Head of caudate nucleus (tissue), 42 donors: ENCODE measurements at regions not wholly inside any gene's neighbourhood (a gene's known extent, or its start where the extent isn't known, plus 50 kb on each side); places are given as distances from the start of the nearest gene placed in this dataset.
A peak's percentile ranks its signal among the peaks of the same experiment; 100 is the strongest.

Experiments used
- DNase-seq, 42 donors: peaks; one replicate each; pipeline versions ENCODE4 v3.0.0 to v3.0.0-alpha.2; 2020 to 2021; ENCODE audit warnings: mixed read lengths in 7 of 42
- intact Hi-C: fragments of 100-400 bp; cut with DNase I; formaldehyde crosslinking; loops from one replicate; pipeline ENCODE4 v1.15.0; 2022

DNA sequence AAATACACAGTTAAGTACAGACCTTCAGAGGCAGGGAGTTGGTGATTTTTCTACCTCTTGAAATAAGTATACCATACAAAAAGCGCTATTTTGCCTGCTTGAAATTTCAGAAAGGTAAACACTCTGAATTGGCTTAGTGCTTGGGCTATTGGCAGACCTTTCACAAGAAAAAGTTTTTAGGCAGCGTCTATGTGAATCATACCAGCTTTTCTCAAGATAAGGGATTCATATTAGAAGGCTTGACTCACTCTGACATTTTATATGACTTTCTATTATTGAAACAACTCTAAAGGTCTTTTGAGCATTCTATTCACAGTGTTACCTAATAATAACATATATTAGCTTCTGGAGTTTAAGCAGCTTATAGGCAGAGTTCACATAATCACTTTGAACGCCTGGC, 286.4 kb upstream of the FAT1 start:
- DNase-seq, result no peak
- intact Hi-C loops, result no loop called here

DNA sequence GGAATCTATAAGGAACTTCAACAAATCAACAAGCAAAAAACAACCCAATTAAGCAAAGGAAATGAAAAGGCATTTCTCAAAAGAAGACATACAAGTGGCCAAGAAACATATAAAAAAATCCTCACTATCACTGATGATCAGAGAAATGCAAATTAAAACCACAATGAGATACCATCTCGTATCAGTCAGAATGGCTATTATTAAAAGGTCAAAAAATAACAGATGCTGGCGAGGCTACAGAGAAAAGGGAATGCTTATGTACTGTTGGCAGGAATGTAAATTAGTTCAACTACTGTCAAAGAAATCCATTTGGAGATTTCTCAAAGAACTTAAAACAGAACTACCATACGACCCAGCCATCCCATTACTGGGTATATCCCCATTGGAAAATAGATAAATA, 292.4 kb upstream of the FAT1 start:
- intact Hi-C loops, result no loop called here
- no peak for DNase-seq

DNA sequence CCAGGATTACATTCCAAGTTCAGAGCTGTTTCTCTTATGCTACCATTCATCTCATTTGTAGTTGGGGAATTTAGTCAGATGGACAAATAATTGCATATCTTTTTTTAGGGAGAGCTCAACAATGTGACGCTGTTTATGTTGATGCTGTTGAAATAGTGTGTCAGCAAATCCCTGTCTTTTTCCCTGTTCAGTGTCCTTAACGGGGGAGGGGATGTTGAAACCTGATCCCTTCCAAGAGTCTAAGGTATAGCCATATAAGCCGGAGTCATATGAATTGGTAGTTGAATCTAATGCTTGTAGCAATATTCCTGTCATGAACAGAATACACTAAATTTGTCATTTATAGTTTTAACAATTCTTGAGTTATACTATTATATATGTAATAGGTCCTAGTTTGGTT, 293.5 kb upstream of the FAT1 start:
- DNase-seq, result no peak

DNA sequence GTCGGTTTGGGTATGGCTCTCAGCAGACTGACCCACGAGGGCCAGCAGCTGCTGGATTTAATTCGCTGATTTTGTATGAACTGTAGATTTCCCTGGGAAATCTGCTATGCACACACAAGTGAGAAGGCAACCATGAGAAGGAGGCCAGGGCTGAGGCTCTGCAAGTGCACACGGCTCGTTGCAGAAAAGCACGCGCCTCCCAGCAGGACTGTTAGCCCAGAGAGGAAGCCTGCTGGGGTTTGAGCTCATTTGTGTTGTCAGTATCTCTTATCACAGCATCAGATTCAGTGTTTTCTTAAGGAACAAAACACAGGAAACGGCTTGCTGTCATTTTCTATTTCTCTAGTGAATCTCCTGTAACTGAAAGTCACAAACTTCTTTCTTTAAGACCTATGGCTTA, 296.2 kb upstream of the FAT1 start:
- no peak for DNase-seq
- intact Hi-C loops, result no loop called here

More for the DNA sequence above, 293.5 kb upstream of the FAT1 start:
- intact Hi-C loops, result no loop called here

DNA sequence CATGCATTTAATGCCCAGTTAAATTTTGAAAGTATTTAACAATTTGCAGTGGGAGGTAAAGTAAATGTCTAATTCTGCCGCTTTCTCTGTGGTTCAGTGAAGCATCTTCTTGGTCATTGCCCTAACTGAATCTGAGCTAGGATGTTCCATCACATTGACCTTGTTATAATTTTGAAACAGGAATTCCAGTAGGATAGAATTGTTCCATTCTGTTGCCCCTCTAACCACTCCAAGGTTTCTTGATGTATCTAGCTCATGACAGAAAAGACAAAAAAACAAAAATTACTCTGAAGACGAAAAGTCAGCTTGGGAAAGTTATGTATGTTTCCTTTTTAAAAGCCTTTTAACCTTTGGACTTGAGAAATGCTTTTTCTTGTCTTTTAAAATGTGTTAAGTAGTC, 297.0 kb upstream of the FAT1 start:
- DNase-seq, result no peak
- intact Hi-C loops, result no loop called here

DNA sequence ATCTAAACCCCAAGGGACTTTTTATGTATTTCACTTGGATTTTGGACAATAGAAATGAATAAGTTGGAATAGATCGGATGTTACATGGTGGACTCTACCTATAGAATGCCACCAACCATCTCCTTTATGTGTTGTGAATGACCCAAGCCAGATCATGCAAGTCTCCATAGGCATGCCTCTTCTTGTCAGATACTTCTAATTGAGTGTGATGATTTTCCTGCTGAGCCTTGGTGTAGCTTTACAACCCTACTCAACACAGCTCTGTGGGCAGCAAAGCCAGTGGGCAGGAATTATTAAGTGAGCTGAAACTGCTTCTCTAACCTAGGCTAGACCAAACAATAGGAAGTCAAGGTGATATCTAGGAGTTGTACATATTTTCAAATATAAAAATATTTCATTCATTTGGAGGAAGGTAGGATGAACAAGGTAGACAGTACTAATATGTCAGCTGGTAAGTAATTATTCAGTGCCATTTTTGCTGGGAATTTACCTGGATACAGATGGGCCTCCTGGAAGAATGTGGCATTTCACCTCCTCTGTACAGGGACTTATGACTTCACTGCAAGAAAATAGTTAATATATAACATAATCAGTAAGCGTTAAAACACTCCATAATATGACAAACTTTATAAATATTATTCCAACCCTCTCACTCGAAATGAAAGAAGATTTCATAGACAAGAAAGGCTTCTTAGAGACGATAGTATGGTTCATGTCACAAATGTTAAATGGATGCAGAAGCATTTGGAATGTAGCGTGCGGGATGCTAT, 298.0 kb upstream of the FAT1 start:
- intact Hi-C loops, result no loop called here

DNA sequence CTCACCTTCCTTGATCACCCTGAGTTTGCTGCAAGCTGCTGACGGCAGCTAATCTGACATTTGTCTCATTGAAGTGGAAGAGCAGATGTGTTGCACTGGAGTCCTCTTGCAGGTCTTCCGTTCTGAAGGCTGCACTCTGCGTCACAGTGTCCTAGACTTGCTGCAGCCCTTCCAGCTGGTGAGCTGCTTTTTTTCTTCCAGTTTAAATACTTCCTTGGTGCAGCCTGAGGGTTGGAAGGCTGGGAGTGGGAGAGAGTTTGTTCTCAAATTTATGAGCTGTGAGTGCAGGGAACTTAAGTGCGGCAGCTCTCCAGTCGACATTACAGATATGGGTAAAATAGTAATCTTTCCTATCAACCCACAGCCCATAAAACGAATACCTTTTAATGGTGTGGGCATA, 303.6 kb upstream of the FAT1 start:
- intact Hi-C loops, result no loop called here
- no peak for DNase-seq

More for the DNA sequence above, 298.0 kb upstream of the FAT1 start:
- DNase-seq, result no peak

DNA sequence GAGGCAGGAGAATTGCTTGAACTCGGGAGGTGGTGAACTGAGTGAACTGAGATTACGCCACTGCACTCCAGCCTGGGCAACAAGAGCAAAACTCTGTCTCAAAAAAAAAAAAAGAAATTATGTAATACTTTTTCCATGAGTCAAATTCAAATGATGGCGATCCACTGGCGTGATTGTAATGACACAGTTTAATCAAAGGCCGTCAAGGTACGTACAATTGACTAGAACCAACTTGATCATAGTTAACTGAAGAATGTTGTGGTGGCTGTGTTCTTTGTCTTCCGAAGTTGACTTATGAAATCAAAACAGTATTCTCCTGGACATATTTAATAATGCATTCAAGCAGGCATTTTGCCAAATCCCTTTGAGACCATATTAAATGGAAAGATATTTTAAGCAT, 318.6 kb upstream of the FAT1 start:
- intact Hi-C loops, result no loop called here

DNA sequence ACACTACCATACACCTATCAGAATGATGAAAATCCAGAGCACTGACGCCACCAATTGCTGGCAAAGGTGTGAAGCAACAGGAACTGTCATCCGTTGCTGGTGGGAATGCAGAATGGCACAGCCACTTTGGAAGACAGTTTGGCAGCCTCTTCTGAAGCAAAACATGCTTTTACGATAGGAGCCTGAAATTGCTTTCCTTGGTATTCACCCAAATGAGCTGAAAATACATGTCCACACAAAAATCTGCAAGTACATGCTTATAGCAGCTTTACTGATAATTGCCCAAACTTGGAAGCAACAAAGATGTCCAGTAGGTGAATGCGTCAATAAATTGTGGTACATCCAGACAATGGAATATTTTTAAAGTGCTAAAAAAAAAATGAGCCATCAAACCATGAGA, 322.8 kb upstream of the FAT1 start:
- intact Hi-C loops, result no loop called here
- DNase-seq, result no peak

More for the DNA sequence above, 318.6 kb upstream of the FAT1 start:
- no peak for DNase-seq

DNA sequence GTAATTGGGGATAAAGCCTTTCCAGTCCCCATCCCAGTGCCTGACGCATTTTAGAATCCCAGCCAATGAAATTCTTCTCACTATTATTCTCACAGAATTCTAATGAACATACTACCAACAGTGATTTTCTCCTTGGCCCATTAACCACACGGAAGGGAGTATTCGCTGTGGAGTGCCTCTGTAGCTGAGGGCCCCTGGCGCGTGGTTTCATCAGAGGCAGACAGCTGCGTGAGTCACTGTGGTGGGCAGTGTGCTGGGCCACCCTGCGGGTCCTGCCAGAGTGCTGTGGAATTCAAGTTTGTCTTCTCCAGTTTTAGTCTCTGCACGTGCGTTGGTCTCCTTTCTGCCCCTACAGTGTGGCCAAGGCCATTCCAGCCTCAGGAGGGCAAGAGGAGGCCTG, 335.4 kb upstream of the FAT1 start:
- DNase-seq, result no peak
- intact Hi-C loops, result no loop called here

DNA sequence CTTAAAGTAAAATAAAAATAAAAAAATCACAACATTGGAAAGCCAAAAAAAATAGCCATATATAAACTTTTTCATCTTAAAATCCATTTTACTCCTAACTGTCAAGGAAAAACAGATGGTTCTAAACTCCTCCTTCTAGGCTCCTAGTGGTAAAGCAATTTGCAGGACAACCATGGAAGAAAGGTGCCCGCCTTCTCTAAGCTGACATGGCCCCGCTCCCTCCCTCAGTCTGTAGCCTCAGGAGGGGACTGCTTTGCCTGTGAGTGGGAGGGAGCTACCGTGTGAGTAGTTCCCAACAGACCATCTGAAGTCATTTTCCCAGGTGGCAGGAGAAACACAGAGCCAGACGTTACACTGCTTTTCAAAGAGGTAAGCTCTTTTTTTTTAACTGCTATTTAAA, 336.2 kb upstream of the FAT1 start:
- intact Hi-C loops, result no loop called here
- DNase-seq, result no peak

DNA sequence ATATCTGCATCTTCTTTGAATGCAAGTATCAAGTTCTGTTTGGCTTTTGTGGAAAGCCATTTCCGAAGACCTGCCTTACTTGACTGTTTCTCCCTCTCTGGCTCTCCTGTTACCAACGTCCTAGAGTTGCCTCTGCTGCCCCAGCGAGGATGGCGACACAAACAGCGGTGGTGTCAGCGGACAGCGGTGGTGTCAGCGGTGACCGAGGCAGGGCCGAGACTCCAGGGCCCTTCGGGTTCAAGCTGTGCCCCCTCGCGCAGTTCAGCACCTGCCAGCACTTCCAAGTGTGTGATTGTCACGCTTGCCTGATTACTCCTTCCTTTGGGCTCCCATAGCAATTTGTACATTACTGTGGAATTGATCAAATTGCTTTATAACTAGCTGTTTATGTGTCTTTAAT, 336.9 kb upstream of the FAT1 start:
- DNase-seq, result no peak
- intact Hi-C loops, result no loop called here

DNA sequence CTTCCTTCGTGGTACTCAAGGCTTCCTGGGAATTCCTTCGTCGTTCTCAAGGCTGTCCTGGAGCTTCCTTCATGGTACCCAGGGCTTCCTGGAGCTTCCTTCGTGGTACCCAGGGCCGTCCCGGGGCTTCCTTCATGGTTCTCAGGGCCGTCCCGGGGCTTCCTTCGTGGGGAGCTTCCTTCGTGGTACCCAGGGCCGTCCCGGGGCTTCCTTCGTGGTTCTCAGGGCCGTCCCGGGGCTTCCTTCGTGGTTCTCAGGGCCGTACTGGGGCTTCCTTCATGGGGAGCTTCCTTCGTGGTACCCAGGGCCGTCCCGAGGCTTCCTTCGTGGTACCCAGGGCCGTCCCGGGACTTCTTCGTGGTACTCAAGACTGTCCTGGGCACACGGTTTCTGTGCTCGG, 339.6 kb upstream of the FAT1 start:
- intact Hi-C loops, result no loop called here

DNA sequence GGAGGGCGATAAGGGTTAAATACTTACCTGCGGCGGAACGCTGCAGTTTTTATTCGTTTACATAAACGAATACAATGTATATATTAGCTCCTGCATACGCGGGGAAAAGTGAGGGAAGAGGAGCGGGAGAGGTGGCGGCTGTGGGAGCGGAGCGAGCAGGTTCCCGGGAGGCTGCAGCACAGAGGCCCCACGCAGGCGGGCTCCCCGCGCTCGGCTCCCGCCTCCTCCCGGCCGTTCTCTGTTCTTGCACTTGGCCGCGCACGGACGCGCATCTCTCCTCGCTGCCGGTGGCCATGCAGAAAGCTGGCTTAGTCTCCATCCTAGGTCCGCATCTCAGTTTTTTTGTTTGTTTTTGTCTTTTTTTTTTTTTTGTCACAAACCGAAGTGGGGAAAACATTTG, 340.4 kb upstream of the FAT1 start:
- DNase-seq, result no peak
- intact Hi-C loops, result no loop called here

More for the DNA sequence above, 339.6 kb upstream of the FAT1 start:
- no peak for DNase-seq

DNA sequence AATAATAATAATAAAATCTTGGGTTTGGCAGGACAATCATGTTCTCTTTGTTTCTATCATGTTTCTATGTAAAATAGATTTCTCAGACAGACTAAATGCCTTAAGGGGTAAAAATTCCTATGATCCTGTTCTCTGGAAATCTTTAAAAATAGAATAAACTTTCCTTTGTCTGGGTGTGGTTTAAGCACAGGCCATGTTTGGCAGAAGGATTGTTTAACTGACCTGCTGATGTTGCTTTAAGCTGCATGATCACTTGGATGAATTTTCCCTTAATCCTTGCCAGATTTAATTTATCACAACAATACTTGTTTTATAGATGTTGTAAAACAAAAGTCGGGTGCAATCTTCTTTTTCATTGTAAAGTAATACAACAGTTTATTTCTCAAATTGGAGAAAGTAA, 341.7 kb upstream of the FAT1 start:
- no peak for DNase-seq
- intact Hi-C loops, result no loop called here

DNA sequence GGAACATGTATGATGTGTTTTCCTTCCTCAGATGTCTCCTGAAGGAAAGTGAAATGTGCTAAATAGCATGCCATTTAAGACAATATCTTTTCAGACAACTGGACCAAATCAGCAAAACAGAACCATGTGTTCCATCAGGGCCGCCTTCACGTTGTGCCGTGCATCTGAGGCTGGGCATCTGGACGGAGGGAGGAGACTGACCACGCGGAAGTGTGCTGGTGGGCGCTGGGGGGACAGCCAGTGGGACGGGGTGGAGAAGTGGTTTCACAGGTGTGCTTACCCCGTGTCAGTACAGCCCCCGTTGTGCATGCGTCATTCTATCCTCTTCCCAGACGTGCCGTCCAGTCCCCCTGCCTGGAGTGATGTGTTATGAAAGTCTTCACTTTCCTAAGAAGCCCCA, 342.1 kb upstream of the FAT1 start:
- no peak for DNase-seq
- intact Hi-C loops, result no loop called here

DNA sequence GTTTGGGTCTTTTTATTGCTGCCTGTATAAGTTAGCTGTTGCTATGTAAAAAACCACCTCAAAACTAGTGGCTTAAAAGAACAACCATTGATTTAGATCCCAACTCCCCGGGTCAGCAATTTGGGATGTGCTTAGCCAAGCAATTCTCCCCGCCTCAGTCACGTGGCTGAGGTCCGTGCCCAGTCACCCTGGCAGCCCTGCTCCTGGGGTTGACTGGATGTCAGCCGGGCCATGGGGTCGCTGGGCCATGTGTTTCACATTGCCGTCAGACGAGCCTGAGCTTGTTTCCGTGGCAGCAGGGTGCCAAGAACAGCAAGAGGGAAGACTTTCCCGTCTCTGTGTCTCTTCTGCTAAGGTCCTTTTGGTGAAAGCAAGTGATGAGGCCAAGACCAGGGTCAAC, 345.7 kb upstream of the FAT1 start:
- DNase-seq, result no peak
- intact Hi-C loops, result no loop called here

DNA sequence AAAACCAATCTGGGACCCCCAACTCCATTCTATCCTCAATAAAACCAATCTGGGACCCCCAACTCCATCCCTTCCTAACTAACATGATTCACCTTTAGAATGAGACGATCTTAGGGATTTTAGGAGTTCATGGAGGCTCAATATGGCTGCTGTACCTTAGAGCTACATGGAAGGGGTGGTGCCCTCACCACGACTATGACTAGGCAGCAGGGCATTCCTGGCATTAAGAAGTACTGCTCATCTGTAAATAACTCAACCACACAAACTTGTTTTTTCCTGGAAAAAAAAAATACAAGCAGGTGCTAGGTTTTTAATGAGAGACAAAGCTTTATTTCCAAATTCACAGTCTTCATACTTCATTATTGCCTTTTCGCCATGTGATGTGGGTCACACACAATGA, 346.5 kb upstream of the FAT1 start:
- DNase-seq, result no peak
- intact Hi-C loops, result no loop called here

DNA sequence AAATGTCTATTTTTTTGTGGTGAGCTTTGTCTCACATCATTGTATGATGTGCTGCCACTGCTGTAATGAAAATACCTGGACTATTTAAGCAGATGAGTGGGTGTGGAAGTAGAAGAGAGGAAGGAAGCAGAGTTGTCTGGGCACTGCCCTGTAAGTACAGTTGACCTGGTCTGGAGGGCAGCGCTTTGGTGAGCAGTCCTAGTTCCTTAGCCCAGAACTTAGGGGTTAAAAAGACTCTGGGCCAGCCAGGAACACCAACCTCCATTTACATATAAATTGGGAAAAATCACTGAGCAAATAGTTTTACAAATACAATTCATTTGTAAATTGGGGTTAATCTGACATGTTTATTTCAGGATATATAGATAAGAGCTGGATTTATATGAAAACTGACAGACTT, 347.1 kb upstream of the FAT1 start:
- intact Hi-C loops, result no loop called here
- DNase-seq, result no peak

DNA sequence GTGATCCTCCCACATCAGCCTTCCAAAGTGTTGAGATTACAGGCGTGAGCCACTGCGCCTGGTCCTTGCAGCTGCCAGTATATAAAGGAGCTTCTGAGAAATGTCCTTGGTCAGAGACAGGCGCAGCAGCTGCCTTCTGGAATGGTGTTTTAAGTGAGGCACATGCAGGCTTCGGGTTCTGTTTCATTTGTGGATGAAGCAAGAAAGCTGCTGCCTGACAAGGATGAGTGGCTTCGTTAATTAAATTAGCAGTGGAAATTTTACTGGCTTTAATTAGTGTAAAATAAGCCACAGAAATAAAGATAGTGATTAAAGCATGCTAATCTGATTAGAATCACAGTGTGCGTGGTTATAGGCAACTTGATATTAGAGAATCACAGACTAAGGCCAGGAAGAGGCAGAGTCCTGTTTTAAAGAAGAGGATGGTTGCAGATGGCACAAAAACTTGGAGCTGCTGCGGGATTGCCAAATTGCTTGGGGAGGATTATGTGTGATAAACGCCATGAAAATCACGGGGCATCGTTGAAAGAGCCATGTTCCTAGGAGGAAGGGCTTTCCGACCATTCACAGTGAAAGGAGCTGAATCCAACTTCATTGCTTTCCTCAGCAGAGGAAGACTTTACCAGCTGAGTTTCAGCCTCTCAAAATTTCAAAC, 348.4 kb upstream of the FAT1 start:
- intact Hi-C loops, result no loop called here
- peak in 1 of 42 donors; percentile 7 for DNase-seq

DNA sequence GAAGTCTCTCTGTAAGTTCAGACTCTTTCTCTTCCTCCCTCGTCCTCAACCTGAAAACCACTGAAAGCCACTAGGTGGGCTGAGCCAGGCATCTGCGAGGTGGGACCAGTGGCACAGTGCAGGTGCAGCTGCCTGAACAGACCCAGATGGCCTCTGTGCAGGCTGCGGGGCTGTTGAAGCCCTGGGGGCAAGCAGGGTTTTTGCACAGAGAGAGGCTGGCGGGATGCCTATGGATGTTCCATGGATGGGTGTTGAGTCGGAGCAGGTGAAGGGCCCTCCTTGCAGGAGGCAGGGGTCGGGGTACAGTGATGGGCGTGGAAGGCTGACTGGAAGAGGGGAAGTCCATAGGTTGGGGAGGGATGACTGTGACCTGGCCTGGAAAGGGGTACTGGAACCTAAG, 350.2 kb upstream of the FAT1 start:
- DNase-seq, result no peak
- intact Hi-C loops, result no loop called here
